GDM1 (cell line): ENCODE measurements at regions not wholly inside any gene's neighbourhood (a gene's known extent, or its start where the extent isn't known, plus 50 kb on each side); places are given as distances from the start of the nearest gene placed in this dataset.
"Not testable (repeated sequence)": the region's sequence is repeated elsewhere in the genome, so short reads cannot be mapped to it uniquely, and the experiment has no call there.

Experiments used
- DNase-seq: peaks from one replicate; lab custom pipeline; 2025; lab: John Stamatoyannopoulos, UW

GRCh38 chr13:23947893-23948292 lies 50.6 kb upstream of the C1QTNF9B start:
- DNase-seq, result no peak

GRCh38 chr13:23949200-23949599 lies 51.9 kb upstream of the C1QTNF9B start:
- no peak for DNase-seq

- no peak for DNase-seq
These were observed 52.4 kb upstream of the C1QTNF9B start for GRCh38 chr13:23949736-23950135.

GRCh38 chr13:23950736-23951510 lies 53.6 kb upstream of the C1QTNF9B start:
- DNase-seq, result no peak

GRCh38 chr13:23952796-23953195 lies 55.5 kb upstream of the C1QTNF9B start:
- no peak for DNase-seq

- DNase-seq, result no peak
These were observed 56.7 kb upstream of the C1QTNF9B start for GRCh38 chr13:23953860-23954512.

GRCh38 chr13:23955064-23955463 lies 57.8 kb upstream of the C1QTNF9B start:
- no peak for DNase-seq

- DNase-seq, result no peak
These were observed 58.8 kb upstream of the C1QTNF9B start for GRCh38 chr13:23956106-23956505.

- no peak for DNase-seq
These were observed 60.7 kb upstream of the C1QTNF9B start for GRCh38 chr13:23957981-23958380.

GRCh38 chr13:23959231-23959862 lies 62.0 kb upstream of the C1QTNF9B start:
- DNase-seq, result no peak

GRCh38 chr13:23960566-23961156 lies 63.4 kb upstream of the C1QTNF9B start:
- DNase-seq, result no peak

GRCh38 chr13:23963184-23963931 lies 66.1 kb upstream of the C1QTNF9B start:
- no peak for DNase-seq

GRCh38 chr13:23963947-23964346 lies 66.6 kb upstream of the C1QTNF9B start:
- no peak for DNase-seq

GRCh38 chr13:23965346-23965745 lies 68.0 kb upstream of the C1QTNF9B start:
- no peak for DNase-seq

- no peak for DNase-seq
These were observed 69.0 kb upstream of the C1QTNF9B start for GRCh38 chr13:23966221-23966690.

- DNase-seq, result no peak
These were observed 69.7 kb upstream of the C1QTNF9B start for GRCh38 chr13:23966691-23967615.

- DNase-seq, result not testable (repeated sequence)
These were observed 70.5 kb upstream of the C1QTNF9B start for GRCh38 chr13:23967792-23968191.

GRCh38 chr13:23969647-23970046 lies 72.3 kb upstream of the C1QTNF9B start:
- no peak for DNase-seq

GRCh38 chr13:23979361-23980159 lies 82.3 kb upstream of the C1QTNF9B start:
- no peak for DNase-seq

- DNase-seq, result peak; percentile 19
These were observed 82.9 kb upstream of the C1QTNF9B start for GRCh38 chr13:23980160-23980551.
